RWPE2 (cell line): ENCODE measurements at regions not wholly inside any gene's neighbourhood (a gene's known extent, or its start where the extent isn't known, plus 50 kb on each side); places are given as distances from the start of the nearest gene placed in this dataset.
"Not testable (repeated sequence)": the region's sequence is repeated elsewhere in the genome, so short reads cannot be mapped to it uniquely, and the experiment has no call there.

ENCODE experiments used
- ATAC-seq: fragments of 200-7000 bp; cut with Tn5 transposase; 3 replicates; pipeline ENCODE4 v1.9.1; 2021; ENCODE audit warnings: low read depth
- DNase-seq: peaks from one replicate; pipeline ENCODE4 v3.0.0-alpha.2; 2020; ENCODE audit warnings: low spot score
- H3K27ac ChIP-seq: fragments of 450-650 bp; 2 replicates; pipeline ENCODE4 v1.5.1; 2017; ENCODE audit warnings: mild to moderate bottlenecking; ENCODE audit not compliant: poor library complexity, severe bottlenecking
- H3K27me3 ChIP-seq: fragments of 250-450 bp; sonication (Bioruptor Pico); 2 replicates; pipeline ENCODE4 v1.5.1; 2021; ENCODE audit warnings: mild to moderate bottlenecking, moderate library complexity; ENCODE audit not compliant: insufficient read depth, poor library complexity, severe bottlenecking
- H3K36me3 ChIP-seq: fragments of 250-450 bp; sonication (Bioruptor Pico); 2 replicates; pipeline ENCODE4 v1.5.1; 2020; ENCODE audit warnings: low read depth, mild to moderate bottlenecking, moderate library complexity
- H3K4me1 ChIP-seq: fragments of 250-450 bp; sonication (Bioruptor Pico); 2 replicates; pipeline ENCODE4 v1.5.1; 2021; ENCODE audit warnings: mild to moderate bottlenecking, moderate library complexity; ENCODE audit not compliant: insufficient read depth, poor library complexity, severe bottlenecking
- H3K4me3 ChIP-seq: fragments of 250-450 bp; sonication (Bioruptor Pico); 2 replicates; pipeline ENCODE4 v1.5.1; 2021; ENCODE audit warnings: mild to moderate bottlenecking, moderate library complexity; ENCODE audit not compliant: severe bottlenecking
- H3K9me3 ChIP-seq: fragments of 250-450 bp; sonication (Bioruptor Pico); 2 replicates; pipeline ENCODE4 v1.5.1; 2021; ENCODE audit warnings: mild to moderate bottlenecking, moderate library complexity; ENCODE audit not compliant: severe bottlenecking
- CTCF ChIP-seq: fragments of 450-650 bp; IDR thresholded peaks from one replicate; pipeline ENCODE4 v1.5.1; 2017; ENCODE audit warnings: mild to moderate bottlenecking, moderate library complexity; ENCODE audit not compliant: poor library complexity, severe bottlenecking

- Histone ChIP-seq H3K4me3 (no peak overlapping the region), H3K9me3 (no peaks in the 10 kb centered on the region), H3K27me3 (no peaks in the 10 kb centered on the region), H3K36me3 (no peaks in the 10 kb centered on the region), H3K4me1 (no peaks in the 10 kb centered on the region), H3K27ac (no peak overlapping the region)
- DNase-seq (no peak), ATAC-seq (no peak)
- no peak for TF ChIP-seq CTCF
These were observed 857.0 kb upstream of the IGFBP7 start for GRCh38 chr4:57966987-57967760.

GRCh38 chr4:57965431-57965830 is 855.2 kb upstream of the IGFBP7 start:
- H3K27me3 ChIP-seq, H3K27ac ChIP-seq, H3K4me1 ChIP-seq, H3K4me3 ChIP-seq, H3K9me3 ChIP-seq, DNase-seq, H3K36me3 ChIP-seq, ATAC-seq: not testable (repeated sequence)

GRCh38 chr4:57945298-57945697 is 835.1 kb upstream of the IGFBP7 start:
- no peak for DNase-seq
- no peak overlapping the region for H3K27ac ChIP-seq
- H3K36me3 ChIP-seq, result no peaks in the 10 kb centered on the region
- no peaks in the 10 kb centered on the region for H3K27me3 ChIP-seq
- H3K4me1 ChIP-seq, result no peaks in the 10 kb centered on the region
- no peak for ATAC-seq
- H3K4me3 ChIP-seq, result no peak overlapping the region
- no peak for TF ChIP-seq CTCF
- H3K9me3 ChIP-seq, result no peaks in the 10 kb centered on the region

GRCh38 chr4:57943682-57944081 is 833.5 kb upstream of the IGFBP7 start:
- Histone ChIP-seq H3K4me3 (no peak overlapping the region), H3K27ac (no peak overlapping the region), H3K4me1 (no peaks in the 10 kb centered on the region), H3K9me3 (no peaks in the 10 kb centered on the region), H3K36me3 (no peaks in the 10 kb centered on the region), H3K27me3 (no peaks in the 10 kb centered on the region)
- TF ChIP-seq CTCF, result no peak
- ATAC-seq (peak; percentile 61; the same call in 2 of the 3 replicates), DNase-seq (no peak)

- H3K4me3 ChIP-seq, H3K4me1 ChIP-seq, DNase-seq, H3K27ac ChIP-seq, H3K27me3 ChIP-seq, H3K9me3 ChIP-seq, ATAC-seq, H3K36me3 ChIP-seq: not testable (repeated sequence)
These were observed 827.1 kb upstream of the IGFBP7 start for GRCh38 chr4:57937326-57937725.

GRCh38 chr4:57926311-57926710 is 816.1 kb upstream of the IGFBP7 start:
- Histone ChIP-seq H3K36me3 (no peaks in the 10 kb centered on the region), H3K4me1 (no peaks in the 10 kb centered on the region), H3K4me3 (no peak overlapping the region), H3K27ac (no peak overlapping the region), H3K27me3 (no peaks in the 10 kb centered on the region), H3K9me3 (no peaks in the 10 kb centered on the region)
- ATAC-seq (no peak), DNase-seq (no peak)
- TF ChIP-seq CTCF, result no peak
